ENCODE measurements at regions not wholly inside any gene's neighbourhood (a gene's known extent, or its start where the extent isn't known, plus 50 kb on each side); places are given as distances from the start of the nearest gene placed in this dataset.

GRCh38 chr4:19130866-19131265 is 1109.3 kb upstream of the LCORL start:
- Histone ChIP-seq H3K9ac (ENCODE audit: low read length) (no peak overlapping the region), H3K36me3 (ENCODE audit: low read length) (no peaks in the 10 kb centered on the region), H3K27ac (ENCODE audit: low read depth, low read length) (no peak overlapping the region), H4K20me1 (ENCODE audit: low read depth, low read length) (no peaks in the 10 kb centered on the region), H3K9me2 (replicated peaks; ENCODE audit: insufficient read depth, low read length) (no peaks in the 10 kb centered on the region), H2AFZ (ENCODE audit: low read depth, low read length, severe bottlenecking) (no peak overlapping the region), H3K79me2 (ENCODE audit: insufficient read depth, low read length) (no peaks in the 10 kb centered on the region), H3F3A (ENCODE audit: insufficient read depth) (no peaks in the 10 kb centered on the region), H3K4me3 (ENCODE audit: insufficient read depth, low read length, poor library complexity, severe bottlenecking) (no peak overlapping the region), H3K9me3 (ENCODE audit: insufficient read depth, low read length) (no peaks in the 10 kb centered on the region), H3K4me2 (ENCODE audit: low read depth, low read length, poor library complexity, severe bottlenecking) (no peak overlapping the region), H3K27me3 (ENCODE audit: low read length) (no peaks in the 10 kb centered on the region)
- TF ChIP-seq CTCF (IDR thresholded peaks at IDR 0.05; ENCODE audit: insufficient read depth, low read length, poor library complexity, severe bottlenecking): no peak

- H4K20me1 ChIP-seq (ENCODE audit: low read depth, low read length): no peaks in the 10 kb centered on the region
- H3K27me3 ChIP-seq (ENCODE audit: low read length): no peaks in the 10 kb centered on the region
- no peak overlapping the region for H3K27ac ChIP-seq (ENCODE audit: low read depth, low read length)
- no peaks in the 10 kb centered on the region for H3K36me3 ChIP-seq (ENCODE audit: low read length)
- no peak overlapping the region for H3K4me3 ChIP-seq (ENCODE audit: insufficient read depth, low read length, poor library complexity, severe bottlenecking)
- no peaks in the 10 kb centered on the region for H3K9me2 ChIP-seq (replicated peaks; ENCODE audit: insufficient read depth, low read length)
- no peak for TF ChIP-seq EZH2phosphoT487 (conservative IDR thresholded peaks at IDR 0.05; ENCODE audit: low read length)
- TF ChIP-seq CTCF (IDR thresholded peaks at IDR 0.05; ENCODE audit: insufficient read depth, low read length, poor library complexity, severe bottlenecking): no peak
- H2AFZ ChIP-seq (ENCODE audit: low read depth, low read length, severe bottlenecking): no peak overlapping the region
- no peak overlapping the region for H3K9ac ChIP-seq (ENCODE audit: low read length)
- H3K4me2 ChIP-seq (ENCODE audit: low read depth, low read length, poor library complexity, severe bottlenecking): no peak overlapping the region
- H3F3A ChIP-seq (ENCODE audit: insufficient read depth): no peaks in the 10 kb centered on the region
- no peaks in the 10 kb centered on the region for H3K79me2 ChIP-seq (ENCODE audit: insufficient read depth, low read length)
- no peaks in the 10 kb centered on the region for H3K9me3 ChIP-seq (ENCODE audit: insufficient read depth, low read length)
Observed at GRCh38 chr4:19128176-19128575, 1106.6 kb upstream of the LCORL start.

GRCh38 chr4:19126903-19127302 is 1105.3 kb upstream of the LCORL start:
- Histone ChIP-seq H3K4me2 (ENCODE audit: low read depth, low read length, poor library complexity, severe bottlenecking) (no peak overlapping the region), H3K36me3 (ENCODE audit: low read length) (no peaks in the 10 kb centered on the region), H3K4me3 (ENCODE audit: insufficient read depth, low read length, poor library complexity, severe bottlenecking) (no peak overlapping the region), H3K27me3 (ENCODE audit: low read length) (no peaks in the 10 kb centered on the region), H4K20me1 (ENCODE audit: low read depth, low read length) (no peaks in the 10 kb centered on the region), H3F3A (ENCODE audit: insufficient read depth) (no peaks in the 10 kb centered on the region), H3K9me2 (replicated peaks; ENCODE audit: insufficient read depth, low read length) (no peaks in the 10 kb centered on the region), H2AFZ (ENCODE audit: low read depth, low read length, severe bottlenecking) (no peak overlapping the region), H3K9me3 (ENCODE audit: insufficient read depth, low read length) (no peaks in the 10 kb centered on the region), H3K27ac (ENCODE audit: low read depth, low read length) (no peak overlapping the region), H3K79me2 (ENCODE audit: insufficient read depth, low read length) (no peaks in the 10 kb centered on the region), H3K9ac (ENCODE audit: low read length) (no peak overlapping the region)
- TF ChIP-seq EZH2phosphoT487 (conservative IDR thresholded peaks at IDR 0.05; ENCODE audit: low read length): no peak
- TF ChIP-seq CTCF (IDR thresholded peaks at IDR 0.05; ENCODE audit: insufficient read depth, low read length, poor library complexity, severe bottlenecking): no peak

- no peak overlapping the region for H2AFZ ChIP-seq (ENCODE audit: low read depth, low read length, severe bottlenecking)
- H3K4me3 ChIP-seq (ENCODE audit: insufficient read depth, low read length, poor library complexity, severe bottlenecking): no peak overlapping the region
- TF ChIP-seq EZH2phosphoT487 (conservative IDR thresholded peaks at IDR 0.05; ENCODE audit: low read length) (no peak), CTCF (IDR thresholded peaks at IDR 0.05; ENCODE audit: insufficient read depth, low read length, poor library complexity, severe bottlenecking) (no peak)
Observed at GRCh38 chr4:19123681-19124080, 1102.1 kb upstream of the LCORL start.

More at GRCh38 chr4:19123681-19124080, 1102.1 kb upstream of the LCORL start:
- Histone ChIP-seq H4K20me1 (ENCODE audit: low read depth, low read length) (no peaks in the 10 kb centered on the region), H3K9me2 (replicated peaks; ENCODE audit: insufficient read depth, low read length) (no peaks in the 10 kb centered on the region), H3K27me3 (ENCODE audit: low read length) (no peaks in the 10 kb centered on the region), H3K9me3 (ENCODE audit: insufficient read depth, low read length) (no peaks in the 10 kb centered on the region), H3K79me2 (ENCODE audit: insufficient read depth, low read length) (no peaks in the 10 kb centered on the region), H3K36me3 (ENCODE audit: low read length) (no peaks in the 10 kb centered on the region), H3K4me2 (ENCODE audit: low read depth, low read length, poor library complexity, severe bottlenecking) (no peak overlapping the region), H3K9ac (ENCODE audit: low read length) (no peak overlapping the region), H3K27ac (ENCODE audit: low read depth, low read length) (no peak overlapping the region), H3F3A (ENCODE audit: insufficient read depth) (no peaks in the 10 kb centered on the region)

All from SU-DHL-6 (cell line).